IMR-90 (cell line): ENCODE measurements at regions not wholly inside any gene's neighbourhood (a gene's known extent, or its start where the extent isn't known, plus 50 kb on each side); places are given as distances from the start of the nearest gene placed in this dataset.

Source experiments
- ATAC-seq: fragments of 200-7000 bp; cut with Tn5 transposase; 2 replicates; pipeline ENCODE4 v1.9.1; 2020; ENCODE audit warnings: low read depth, mild to moderate bottlenecking, moderate library complexity
- BruUV-seq: library from RNA; stranded (reverse); fragments of 400-500 nt; replicated peaks from 2 replicates; lab custom pipeline; 2021; lab: Mats Ljungman, UMichigan
- CTCF ChIA-PET: fragments of 300-600 bp; formaldehyde crosslinking; extraction: SDS; loops from one replicate; lab custom pipeline; 2021; ENCODE audit warnings: antibody characterized with exemption; lab: Yijun Ruan, JAX
- POLR2A ChIA-PET: fragments of 300-600 bp; sonication (Branson Sonifier 250); formaldehyde crosslinking; loops from one replicate; lab custom pipeline; 2022; ENCODE audit warnings: antibody characterized with exemption; ENCODE audit not compliant: unreplicated experiment; lab: Charles Lee
- DNase-seq: peaks from one replicate; pipeline ENCODE4 v3.0.0; 2013
- H2AFZ ChIP-seq: replicated peaks from 2 replicates; pipeline ENCODE3; 2013; ENCODE audit warnings: low read length, mild to moderate bottlenecking; ENCODE audit not compliant: poor library complexity
- H2AK5ac ChIP-seq: 2 replicates; pipeline ENCODE4 v1.6.1; 2013; ENCODE audit warnings: low read depth, low read length, inconsistent platforms
- H2AK9ac ChIP-seq: replicated peaks from 2 replicates; pipeline ENCODE3; 2013; ENCODE audit warnings: mild to moderate bottlenecking, low read depth, low read length, moderate library complexity; ENCODE audit not compliant: poor library complexity
- H2BK120ac ChIP-seq: 2 replicates; pipeline ENCODE4 v1.6.1; 2013; ENCODE audit warnings: low read depth, low read length, inconsistent platforms
- H2BK15ac ChIP-seq: 3 replicates; pipeline ENCODE4 v1.6.1; 2013; ENCODE audit warnings: low read depth, low read length, inconsistent platforms
- H2BK20ac ChIP-seq: 2 replicates; pipeline ENCODE4 v1.6.1; 2013; ENCODE audit warnings: low read depth, mild to moderate bottlenecking, inconsistent platforms, low read length, moderate library complexity
- H2BK5ac ChIP-seq: 2 replicates; pipeline ENCODE4 v1.6.1; 2013; ENCODE audit warnings: mild to moderate bottlenecking, low read depth, low read length, inconsistent platforms; ENCODE audit not compliant: poor library complexity, severe bottlenecking
- H3K14ac ChIP-seq: replicated peaks from 2 replicates; pipeline ENCODE4 v1.6.1; 2013; ENCODE audit warnings: low read depth, low read length, inconsistent platforms
- H3K18ac ChIP-seq: 2 replicates; pipeline ENCODE4 v1.6.1; 2013; ENCODE audit warnings: low read depth, low read length, control low read depth
- H3K23ac ChIP-seq: 2 replicates; pipeline ENCODE4 v1.6.1; 2013; ENCODE audit warnings: low read depth, low read length, inconsistent platforms
- H3K27ac ChIP-seq: 2 replicates; pipeline ENCODE4 v1.5.1; 2013; ENCODE audit warnings: mild to moderate bottlenecking, control low read depth, low read length; ENCODE audit not compliant: insufficient read depth
- H3K27me3 ChIP-seq: 2 replicates; pipeline ENCODE4 v1.6.1; 2013; ENCODE audit warnings: low read length; ENCODE audit not compliant: control insufficient read depth, insufficient read depth
- H3K36me3 ChIP-seq: 2 replicates; pipeline ENCODE4 v1.6.1; 2013; ENCODE audit warnings: low read length, mixed read lengths; ENCODE audit not compliant: control insufficient read depth, insufficient read depth
- H3K4ac ChIP-seq: 2 replicates; pipeline ENCODE4 v1.6.1; 2013; ENCODE audit warnings: low read depth, low read length, inconsistent platforms
- H3K4me1 ChIP-seq: 2 replicates; pipeline ENCODE4 v1.6.1; 2013; ENCODE audit warnings: low read length, mixed read lengths; ENCODE audit not compliant: control insufficient read depth, insufficient read depth
- H3K4me2 ChIP-seq: 2 replicates; pipeline ENCODE4 v1.6.1; 2013; ENCODE audit warnings: low read depth, mild to moderate bottlenecking, control low read depth, low read length, moderate library complexity
- H3K4me3 ChIP-seq: 2 replicates; pipeline ENCODE4 v1.5.1; 2013; ENCODE audit warnings: low read depth, mild to moderate bottlenecking, control low read depth, low read length, moderate library complexity; ENCODE audit not compliant: insufficient read depth
- H3K56ac ChIP-seq: 2 replicates; pipeline ENCODE4 v1.6.1; 2013; ENCODE audit warnings: low read length, inconsistent platforms; ENCODE audit not compliant: insufficient read depth; ENCODE audit errors: extremely low read depth
- H3K79me1 ChIP-seq, 2 experiments: 2 replicates each; pipeline ENCODE4 v1.6.1; 2013; ENCODE audit warnings: low read length in 2 of 2, inconsistent platforms in 1 of 2, low read depth in 1 of 2
- H3K9ac ChIP-seq: 2 replicates; pipeline ENCODE4 v1.6.1; 2013; ENCODE audit warnings: low read depth, low read length, control low read depth
- H3K9me1 ChIP-seq: 2 replicates; pipeline ENCODE4 v1.6.1; 2013; ENCODE audit warnings: low read length, inconsistent platforms; ENCODE audit not compliant: insufficient read depth
- H3K9me3 ChIP-seq: 2 replicates; pipeline ENCODE4 v1.6.1; 2013; ENCODE audit warnings: low read length; ENCODE audit not compliant: control insufficient read depth, insufficient read depth
- H4K20me1 ChIP-seq: 2 replicates; pipeline ENCODE4 v1.6.1; 2013; ENCODE audit warnings: low read length, inconsistent platforms; ENCODE audit not compliant: insufficient read depth
- H4K5ac ChIP-seq: 2 replicates; pipeline ENCODE4 v1.6.1; 2013; ENCODE audit warnings: mild to moderate bottlenecking, low read depth, low read length, control low read depth
- H4K8ac ChIP-seq, 2 experiments: 2 replicates each; pipeline ENCODE4 v1.6.1; 2013; ENCODE audit warnings: low read depth in 2 of 2, low read length in 2 of 2, control low read depth in 1 of 2, inconsistent platforms in 1 of 2
- H4K91ac ChIP-seq: 2 replicates; pipeline ENCODE4 v1.6.1; 2013; ENCODE audit warnings: low read depth, low read length, inconsistent platforms; ENCODE audit not compliant: insufficient read depth
- MAFK ChIP-seq: IDR thresholded peaks from 2 replicates; pipeline ENCODE4 v1.6.1; 2012; ENCODE audit warnings: low read depth, low read length, improper control_type of control experiment
- MAZ ChIP-seq: IDR thresholded peaks from 2 replicates; pipeline ENCODE4 v1.6.1; 2012; ENCODE audit warnings: low read depth, mild to moderate bottlenecking, low read length, improper control_type of control experiment, moderate library complexity, borderline replicate concordance
- MXI1 ChIP-seq: IDR thresholded peaks from 2 replicates; pipeline ENCODE4 v1.6.1; 2012; ENCODE audit warnings: low read depth, mild to moderate bottlenecking, low read length, moderate library complexity, borderline replicate concordance
- dilution Hi-C: fragments of 300-500 bp; cut with HindIII; formaldehyde crosslinking; loops from one replicate; pipeline ENCODE4 v1.14.3; 2018; ENCODE audit warnings: low sequenced_read_pairs; ENCODE audit not compliant: unreplicated experiment
- in situ Hi-C: fragments of 300-500 bp; cut with MboI; formaldehyde crosslinking; loops from 3 replicates; pipeline ENCODE4 v1.14.3; 2019; ENCODE audit warnings: low sequenced_read_pairs, inconsistent platforms, mixed read lengths
- intact Hi-C: fragments of 100-400 bp; cut with micrococcal nuclease; formaldehyde crosslinking; loops from 2 replicates; pipeline ENCODE4 v1.10.0; 2022

DNA sequence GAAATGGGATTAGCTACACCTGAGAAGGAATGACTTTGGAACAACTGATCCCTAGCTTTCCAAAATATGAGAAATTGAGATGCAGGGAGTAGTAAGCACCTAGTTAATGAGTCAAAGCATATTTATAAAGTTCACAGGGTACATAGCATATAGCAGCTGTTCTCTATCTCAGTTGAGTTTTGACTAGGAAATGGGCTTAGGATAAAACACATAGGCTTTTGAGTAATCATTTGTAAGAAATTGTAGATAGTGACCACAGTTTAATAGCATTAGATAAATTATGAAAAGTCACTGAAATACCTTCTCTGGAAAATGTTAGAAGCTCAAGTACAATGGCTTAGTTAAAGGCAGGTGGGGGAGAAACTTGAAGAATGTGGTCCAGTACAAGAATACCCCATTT, 444.7 kb upstream of the TNP1 start:
- Histone ChIP-seq H3K9me3 (no peaks in the 10 kb centered on the region), H3K4me2 (no peak overlapping the region)

More for the DNA sequence above, 444.7 kb upstream of the TNP1 start:
- Histone ChIP-seq H4K91ac (no peak overlapping the region), H2BK20ac (no peak overlapping the region), H4K8ac (no peak overlapping the region; a peak in 1 of 4 replicates), H3K4me3 (no peak overlapping the region), H2BK120ac (no peak overlapping the region; the same call in 1 of the 2 replicates), H3K4ac (no peak overlapping the region), H3K27ac (no peak overlapping the region), H3K9ac (no peak overlapping the region), H4K5ac (no peak overlapping the region; the same call in 1 of the 2 replicates), H3K56ac (no peak overlapping the region), H4K20me1 (no peaks in the 10 kb centered on the region), H3K79me1 (no peaks in the 10 kb centered on the region), H2BK15ac (no peak overlapping the region), H2AK5ac (no peak overlapping the region), H3K14ac (no peak overlapping the region), H3K4me1 (no peaks in the 10 kb centered on the region), H2AK9ac (no peak overlapping the region), H3K23ac (no peak overlapping the region), H3K9me1 (no peaks in the 10 kb centered on the region), H2AFZ (no peak overlapping the region), H3K27me3 (no peaks in the 10 kb centered on the region), H3K18ac (no peak overlapping the region), H3K36me3 (peaks cover 15% of the 10 kb centered on the region), H2BK5ac (no peak overlapping the region)
- POLR2A ChIA-PET: no interaction called here
- no TSS peak for BruUV-seq
- no peak for DNase-seq
- intact Hi-C loops: no loop called here
- CTCF ChIA-PET: interaction anchor here (0.6 kb wide), 1 partner anchor 346 kb away, joined by 6 read pairs; no protein-coding TSS in a partner anchor
- no peak for ATAC-seq
- TF ChIP-seq MAZ (no peak), MAFK (no peak), MXI1 (no peak)
- dilution Hi-C loops: no loop called here
- in situ Hi-C loops: no loop called here
